ENCODE measurements at regions not wholly inside any gene's neighbourhood (a gene's known extent, or its start where the extent isn't known, plus 50 kb on each side); places are given as distances from the start of the nearest gene placed in this dataset.

- Mint-ChIP-seq H3K27me3 (ENCODE audit: insufficient read depth, unreplicated experiment) (no peaks in the 10 kb centered on the region), H3K36me3 (ENCODE audit: insufficient read depth, unreplicated experiment) (no peaks in the 10 kb centered on the region), H3K9me3 (ENCODE audit: unreplicated experiment) (peaks cover 18% of the 10 kb centered on the region), H3K4me1 (ENCODE audit: insufficient read depth, unreplicated experiment) (no peaks in the 10 kb centered on the region), H3K27ac (ENCODE audit: low read depth, unreplicated experiment) (no peak overlapping the region), H3K4me3 (ENCODE audit: unreplicated experiment) (no peak overlapping the region)
- intact Hi-C loops (cut with micrococcal nuclease) = no loop called here
- POLR2A ChIA-PET = no interaction called here
- no peak for TF ChIP-seq CTCF (IDR thresholded peaks at IDR 0.05; ENCODE audit: unreplicated experiment)
- CTCF ChIA-PET = interaction anchor here (0.7 to 1.2 kb wide), 2 partner anchors 9 to 10 kb away, joined by 5 read pairs; no protein-coding TSS in a partner anchor
- no peak for DNase-seq (ENCODE audit: unreplicated experiment)
- BruUV-seq (replicated peaks) = no TSS peak
Measured at GRCh38 chr5:39835371-39835770, 410.6 kb upstream of the DAB2 start.

GRCh38 chr5:39829441-39829840 is 404.7 kb upstream of the DAB2 start:
- ChIA-PET CTCF (no interaction called here), POLR2A (no interaction called here)
- Mint-ChIP-seq H3K4me3 (ENCODE audit: unreplicated experiment) (no peak overlapping the region), H3K9me3 (ENCODE audit: unreplicated experiment) (no peaks in the 10 kb centered on the region), H3K4me1 (ENCODE audit: insufficient read depth, unreplicated experiment) (peaks cover 3% of the 10 kb centered on the region), H3K27ac (ENCODE audit: low read depth, unreplicated experiment) (no peak overlapping the region), H3K27me3 (ENCODE audit: insufficient read depth, unreplicated experiment) (no peaks in the 10 kb centered on the region), H3K36me3 (ENCODE audit: insufficient read depth, unreplicated experiment) (no peaks in the 10 kb centered on the region)
- DNase-seq (ENCODE audit: unreplicated experiment) = no peak
- BruUV-seq (replicated peaks) = no TSS peak
- intact Hi-C loops (cut with micrococcal nuclease) = loop anchor here (10.0 kb wide), 1 partner anchor 115 kb away; no protein-coding TSS in a partner anchor
- TF ChIP-seq CTCF (IDR thresholded peaks at IDR 0.05; ENCODE audit: unreplicated experiment) = no peak

- intact Hi-C loops (cut with micrococcal nuclease) = loop anchor here (10.0 kb wide), 1 partner anchor 111 kb away; no protein-coding TSS in a partner anchor
- Mint-ChIP-seq H3K27me3 (ENCODE audit: insufficient read depth, unreplicated experiment) (no peaks in the 10 kb centered on the region), H3K36me3 (ENCODE audit: insufficient read depth, unreplicated experiment) (no peaks in the 10 kb centered on the region), H3K4me3 (ENCODE audit: unreplicated experiment) (no peak overlapping the region), H3K9me3 (ENCODE audit: unreplicated experiment) (no peaks in the 10 kb centered on the region), H3K4me1 (ENCODE audit: insufficient read depth, unreplicated experiment) (peaks cover 11% of the 10 kb centered on the region), H3K27ac (ENCODE audit: low read depth, unreplicated experiment) (no peak overlapping the region)
- BruUV-seq (replicated peaks) = no TSS peak
- peak; percentile 13 for DNase-seq (ENCODE audit: unreplicated experiment)
- CTCF ChIA-PET = interaction anchor here (0.6 to 1.0 kb wide), 4 partner anchors 9 to 1418 kb away, joined by 3 to 5 read pairs (median 4); no protein-coding TSS in a partner anchor
- TF ChIP-seq CTCF (IDR thresholded peaks at IDR 0.05; ENCODE audit: unreplicated experiment) = no peak
- POLR2A ChIA-PET = interaction anchor here (0.9 kb wide), 1 partner anchor 20 kb away, joined by 3 read pairs; no protein-coding TSS in a partner anchor
Measured at GRCh38 chr5:39826051-39826450, 401.3 kb upstream of the DAB2 start.

GRCh38 chr5:39825301-39825700 is 400.5 kb upstream of the DAB2 start:
- no peak for DNase-seq (ENCODE audit: unreplicated experiment)
- Mint-ChIP-seq H3K4me1 (ENCODE audit: insufficient read depth, unreplicated experiment) (peaks cover 11% of the 10 kb centered on the region), H3K36me3 (ENCODE audit: insufficient read depth, unreplicated experiment) (no peaks in the 10 kb centered on the region), H3K9me3 (ENCODE audit: unreplicated experiment) (no peaks in the 10 kb centered on the region), H3K27ac (ENCODE audit: low read depth, unreplicated experiment) (no peak overlapping the region), H3K27me3 (ENCODE audit: insufficient read depth, unreplicated experiment) (no peaks in the 10 kb centered on the region), H3K4me3 (ENCODE audit: unreplicated experiment) (no peak overlapping the region)
- TF ChIP-seq CTCF (IDR thresholded peaks at IDR 0.05; ENCODE audit: unreplicated experiment) = no peak
- intact Hi-C loops (cut with micrococcal nuclease) = loop anchor here (10.0 kb wide), 1 partner anchor 110 kb away; no protein-coding TSS in a partner anchor
- ChIA-PET POLR2A (interaction anchor here (0.6 kb wide), 1 partner anchor 18 kb away, joined by 3 read pairs; no protein-coding TSS in a partner anchor), CTCF (interaction anchor here (0.6 to 1.0 kb wide), 2 partner anchors 8 to 10 kb away, joined by 3 to 5 read pairs; no protein-coding TSS in a partner anchor)
- BruUV-seq (replicated peaks) = no TSS peak

All from MCF 10A (cell line).